NCI-H2171 (cell line): ENCODE measurements at regions not wholly inside any gene's neighbourhood (a gene's known extent, or its start where the extent isn't known, plus 50 kb on each side); places are given as distances from the start of the nearest gene placed in this dataset.
A peak's percentile ranks its signal among the peaks of the same experiment; 100 is the strongest.

ENCODE experiments used
- DNase-seq: peaks from one replicate; lab custom pipeline; 2025; lab: John Stamatoyannopoulos, UW

DNA sequence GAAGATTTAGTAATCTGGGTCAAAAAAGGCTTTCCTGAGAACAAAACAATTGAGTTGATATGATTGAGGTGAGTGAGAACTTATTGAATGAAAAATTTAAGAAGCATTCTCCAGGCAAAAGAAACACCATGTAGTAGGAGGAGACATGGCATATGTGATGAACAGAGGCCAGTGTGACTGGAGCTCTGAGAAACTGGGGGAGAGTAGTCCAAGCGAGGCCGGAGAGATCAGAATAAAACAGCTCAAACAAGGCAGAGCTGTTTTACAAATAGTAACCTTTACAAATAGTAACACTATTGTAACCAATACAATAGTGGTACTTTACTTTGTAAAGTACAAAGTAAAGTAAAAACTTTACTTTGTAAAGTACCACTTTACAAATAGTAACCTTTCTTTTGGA is 1159.1 kb downstream of the PCDH9 start:
- DNase-seq: no peak

DNA sequence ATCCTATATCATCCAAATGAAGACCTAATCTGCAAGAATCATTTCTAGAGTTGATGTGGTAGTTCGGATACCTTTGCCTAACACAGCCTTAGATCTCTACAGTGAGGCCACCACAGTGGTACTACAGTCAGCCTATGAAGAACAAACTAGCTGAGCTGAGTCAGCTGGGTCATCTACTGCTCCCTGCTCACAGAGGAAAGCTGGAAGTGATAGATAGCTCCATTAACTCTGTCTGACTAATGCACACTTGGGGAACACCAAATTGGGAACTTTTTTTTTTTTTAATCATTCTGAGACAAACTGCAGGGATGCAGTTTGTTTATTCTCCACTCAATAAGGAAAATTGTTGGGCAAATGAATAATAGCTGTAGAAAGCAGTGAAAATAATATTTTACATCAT is 1160.6 kb downstream of the PCDH9 start:
- no peak for DNase-seq

DNA sequence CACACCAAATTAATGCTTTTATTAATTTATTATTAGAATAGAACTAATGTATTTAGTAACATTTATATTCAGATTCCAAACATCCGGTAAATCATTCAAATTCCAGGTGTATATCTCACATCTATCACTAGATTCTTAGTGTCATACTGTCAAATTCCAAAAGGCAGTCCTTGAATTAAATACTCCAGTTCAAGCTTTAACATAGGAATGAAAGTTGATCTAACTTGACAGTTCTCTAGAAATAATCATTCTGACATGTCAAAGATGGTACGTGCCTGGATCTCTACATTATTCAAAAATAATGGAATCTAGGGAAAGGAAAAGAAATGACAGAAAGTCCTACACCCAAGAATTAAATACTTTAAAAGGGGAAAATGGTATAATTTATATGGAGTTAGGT is 1161.5 kb downstream of the PCDH9 start:
- DNase-seq: no peak

DNA sequence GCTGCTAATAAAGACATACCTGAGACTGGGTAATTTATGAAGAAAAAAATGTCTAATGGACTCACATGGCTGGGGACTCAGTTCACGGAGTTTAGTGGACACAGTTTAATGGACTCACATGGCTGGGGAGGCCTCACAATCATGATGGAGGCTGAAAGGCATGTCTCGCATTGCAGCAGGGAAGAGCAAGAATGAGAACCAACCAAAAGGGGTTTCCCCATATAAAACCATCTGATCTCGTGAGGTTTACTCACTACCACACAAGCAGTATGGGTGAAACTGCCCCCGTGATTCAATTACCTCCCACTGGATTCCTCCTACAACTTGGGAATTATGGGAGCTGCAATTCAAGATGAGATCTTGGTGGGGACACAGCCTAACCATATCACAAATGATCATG is 1181.2 kb downstream of the PCDH9 start:
- no peak for DNase-seq

DNA sequence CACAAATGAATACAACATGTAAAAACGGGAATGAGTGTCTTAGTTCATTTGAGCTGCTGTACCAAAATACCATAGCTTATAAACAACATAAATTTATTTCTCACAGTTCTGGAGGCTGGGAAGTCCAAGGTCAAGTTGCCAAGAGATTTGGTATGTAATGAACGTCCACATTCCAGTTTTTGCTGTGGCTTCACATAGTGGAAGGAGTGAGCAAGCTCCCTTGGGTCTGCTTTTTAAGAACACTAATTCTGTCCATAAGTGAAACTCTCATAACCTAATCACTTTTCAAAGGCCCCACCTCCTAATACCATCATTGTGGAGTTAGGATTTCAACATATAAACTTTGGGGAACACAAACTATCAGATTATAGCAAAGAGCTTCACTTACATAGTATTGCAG is 1189.6 kb downstream of the PCDH9 start:
- DNase-seq: no peak

DNA sequence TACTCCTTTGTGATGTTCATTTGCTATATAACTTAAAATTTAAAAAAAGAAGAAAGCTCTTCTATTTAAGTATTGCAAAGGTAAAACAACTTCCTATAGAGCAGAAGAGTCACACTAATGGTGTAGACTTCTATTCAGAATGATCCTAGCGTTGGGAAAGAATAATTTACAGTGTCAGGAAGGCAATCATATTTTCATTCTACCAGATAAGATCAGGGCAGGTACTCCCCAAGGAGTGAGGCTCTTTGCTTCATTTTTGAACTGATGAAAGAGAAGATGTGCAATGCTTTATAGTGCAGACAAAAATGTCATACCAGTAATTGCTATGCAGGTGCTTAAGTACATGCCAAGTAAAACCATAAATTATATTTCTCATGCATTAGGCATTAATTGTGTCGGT is 1193.0 kb downstream of the PCDH9 start:
- DNase-seq: no peak

DNA sequence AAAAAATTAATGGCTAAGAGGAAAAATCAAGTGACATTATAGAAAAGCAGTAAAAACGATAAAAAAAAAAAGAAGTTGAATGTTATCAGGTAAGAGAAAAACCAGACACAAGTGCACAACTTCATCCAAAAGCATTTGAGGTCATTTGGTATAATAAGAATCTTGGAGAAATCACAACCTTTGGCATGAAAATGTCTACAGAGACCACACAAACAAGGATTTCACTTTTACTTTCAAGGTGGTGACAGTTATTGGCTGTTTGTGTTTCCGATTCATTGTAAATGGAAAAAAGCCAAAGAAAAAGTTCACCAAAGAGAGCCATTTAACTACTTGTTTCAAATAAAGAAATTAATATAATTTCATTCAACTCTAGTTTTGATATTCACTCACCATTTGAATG is 1193.5 kb downstream of the PCDH9 start:
- no peak for DNase-seq

DNA sequence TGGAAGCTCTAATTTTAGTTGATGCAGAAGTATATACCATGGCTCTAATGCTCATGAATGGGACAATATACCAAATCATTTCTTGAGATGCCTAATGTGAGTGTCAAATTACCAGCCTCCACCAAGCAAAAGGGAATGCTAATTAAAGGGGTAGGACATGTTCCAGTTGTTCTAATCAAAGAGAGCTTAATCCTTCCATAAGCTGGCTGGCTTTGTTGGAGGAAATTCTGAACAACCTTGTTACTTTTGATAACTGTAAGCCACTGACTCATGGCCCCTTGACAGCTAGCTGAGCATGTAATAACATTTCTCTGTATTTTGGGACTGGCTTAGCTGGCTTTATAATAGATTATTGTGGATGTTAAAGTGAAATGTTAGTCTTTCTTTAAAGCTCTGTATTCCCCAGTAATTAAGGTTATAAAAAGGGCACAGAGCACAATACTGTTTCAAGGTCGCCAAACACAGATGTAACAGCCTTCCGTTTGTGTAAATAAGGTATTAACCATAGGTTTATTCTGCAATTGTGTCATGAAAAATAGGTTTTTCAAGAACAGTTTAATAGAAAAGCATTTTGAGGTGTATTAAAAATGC is 1194.0 kb downstream of the PCDH9 start:
- no peak for DNase-seq

DNA sequence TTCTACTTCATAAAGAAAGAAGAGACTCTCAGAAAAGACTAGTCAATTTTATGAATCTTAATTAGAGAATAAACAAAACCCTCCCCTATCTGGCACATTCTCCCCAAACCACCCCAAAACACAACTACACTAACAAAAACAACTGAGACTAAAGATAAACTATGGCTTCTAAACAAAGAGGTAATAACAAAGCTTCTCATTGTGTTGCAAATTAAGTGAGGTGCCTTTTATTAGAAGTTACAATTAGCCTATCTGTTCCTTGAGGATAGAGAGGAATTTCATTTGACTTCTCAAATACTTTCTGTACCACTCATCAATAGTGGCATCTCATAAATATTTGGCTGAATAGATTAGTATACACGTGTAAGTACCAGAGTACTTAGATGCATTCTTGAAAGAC is 1196.2 kb downstream of the PCDH9 start:
- DNase-seq: no peak

DNA sequence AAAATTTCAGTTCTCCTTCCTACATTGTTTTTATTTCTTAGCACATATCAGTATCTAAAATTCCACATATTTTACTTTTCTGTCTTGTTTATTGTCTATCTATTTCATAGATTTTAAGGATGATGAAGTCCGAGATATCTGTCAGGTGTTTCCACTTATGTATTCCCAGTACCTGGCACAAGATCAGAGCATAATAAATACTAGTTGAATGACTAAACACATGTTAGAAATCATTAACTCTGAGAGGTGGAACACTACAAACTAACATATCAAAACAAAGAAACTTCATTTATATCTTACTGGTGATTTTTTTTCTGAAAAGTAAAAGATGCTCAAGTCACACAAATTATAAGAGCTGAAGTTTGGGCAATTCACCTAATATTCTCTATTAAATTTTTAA is 1208.3 kb downstream of the PCDH9 start:
- DNase-seq: no peak

DNA sequence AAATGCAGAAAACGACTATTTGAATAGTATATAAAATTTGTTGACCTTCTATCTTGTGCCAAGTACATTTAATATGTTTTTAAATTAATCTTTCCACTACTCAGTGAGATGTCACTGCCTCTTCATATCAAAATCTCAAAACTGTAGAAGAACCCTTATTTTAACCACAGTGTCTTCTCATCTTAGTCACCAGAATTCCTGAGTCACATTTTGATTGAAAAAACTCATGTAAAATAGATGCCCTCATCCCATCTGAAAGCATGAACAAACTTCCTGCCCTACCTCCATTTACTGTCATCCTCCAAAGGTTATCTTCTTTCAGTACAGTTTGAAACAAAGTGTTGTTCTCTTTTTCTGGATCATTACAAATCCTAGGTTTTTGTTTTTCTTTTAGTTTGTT is 1215.4 kb downstream of the PCDH9 start:
- DNase-seq: no peak

DNA sequence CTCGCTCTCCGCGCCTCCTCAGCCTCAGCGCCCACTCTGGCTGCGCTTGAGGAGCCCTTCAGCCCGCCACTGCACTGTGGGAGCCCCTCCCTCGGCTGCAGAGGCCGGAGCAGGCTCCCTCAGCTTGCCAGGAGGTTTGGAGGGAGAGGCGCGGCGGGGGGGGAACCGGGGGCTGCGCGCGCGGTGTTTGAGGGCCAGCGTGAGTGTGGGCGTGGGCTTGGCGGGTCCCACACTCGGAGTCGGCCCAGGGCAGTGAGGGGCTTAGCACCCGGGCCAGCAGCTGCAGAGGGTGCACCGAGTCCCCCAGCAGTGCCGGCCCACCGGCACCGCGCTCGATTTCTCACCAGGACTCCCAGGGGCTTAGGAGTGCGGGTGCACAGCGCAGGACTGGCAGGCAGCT is 1220.9 kb downstream of the PCDH9 start:
- DNase-seq: no peak

DNA sequence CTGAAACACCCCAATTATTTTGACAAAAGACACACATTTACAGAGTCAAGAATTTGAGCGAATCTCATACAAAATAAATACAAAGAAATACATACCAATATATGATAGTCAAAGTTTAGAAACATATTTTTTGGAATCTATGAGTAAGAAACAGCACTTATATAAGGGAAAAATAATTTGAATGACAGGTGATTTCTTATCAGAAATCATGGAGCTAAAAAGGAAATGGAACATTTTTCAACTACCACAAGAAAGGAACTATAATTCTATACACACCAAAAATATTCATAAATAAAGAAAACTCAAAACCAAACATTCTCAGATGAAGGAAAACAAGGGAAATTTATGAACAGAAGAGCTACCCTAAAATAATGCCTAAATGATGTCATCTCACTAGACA is 1226.6 kb downstream of the PCDH9 start:
- DNase-seq: no peak

DNA sequence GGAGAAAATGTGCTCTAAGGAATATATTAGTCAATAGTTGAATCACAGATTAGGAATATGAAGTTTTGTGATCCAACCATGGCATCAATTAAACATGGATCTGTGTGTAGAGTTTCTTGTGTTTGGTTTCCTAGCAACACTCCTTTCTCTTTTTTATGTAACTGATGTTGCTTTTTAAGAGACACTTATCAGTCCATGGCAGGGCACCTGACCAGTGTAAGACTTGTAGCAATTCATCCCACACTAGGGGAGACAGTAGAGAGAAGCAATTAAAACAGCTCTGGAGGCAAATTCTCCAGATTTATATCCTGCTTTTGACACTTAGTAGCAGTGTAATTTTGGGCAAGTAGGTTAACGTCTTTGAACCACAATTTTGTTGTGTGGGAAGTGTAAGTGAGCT is 1229.0 kb downstream of the PCDH9 start:
- DNase-seq: no peak

DNA sequence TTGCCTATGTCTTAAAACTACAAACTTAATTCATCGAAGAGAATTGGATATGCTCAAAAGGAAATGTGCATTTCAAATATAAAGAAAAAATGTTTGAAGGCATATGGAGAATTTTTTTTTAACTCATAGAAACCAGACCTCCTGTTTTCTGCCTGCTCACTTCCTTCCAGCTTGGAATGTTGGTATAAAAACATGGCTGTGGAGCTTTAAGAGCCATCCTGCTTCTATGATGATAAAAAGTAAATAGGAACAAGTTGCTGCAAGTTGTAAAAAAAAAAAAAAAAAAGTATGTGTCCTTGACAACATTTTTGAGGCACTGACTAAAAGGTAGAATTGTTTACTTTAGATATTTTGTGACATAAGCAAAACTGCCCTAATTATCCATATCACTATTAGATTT is 1230.7 kb downstream of the PCDH9 start:
- no peak for DNase-seq

DNA sequence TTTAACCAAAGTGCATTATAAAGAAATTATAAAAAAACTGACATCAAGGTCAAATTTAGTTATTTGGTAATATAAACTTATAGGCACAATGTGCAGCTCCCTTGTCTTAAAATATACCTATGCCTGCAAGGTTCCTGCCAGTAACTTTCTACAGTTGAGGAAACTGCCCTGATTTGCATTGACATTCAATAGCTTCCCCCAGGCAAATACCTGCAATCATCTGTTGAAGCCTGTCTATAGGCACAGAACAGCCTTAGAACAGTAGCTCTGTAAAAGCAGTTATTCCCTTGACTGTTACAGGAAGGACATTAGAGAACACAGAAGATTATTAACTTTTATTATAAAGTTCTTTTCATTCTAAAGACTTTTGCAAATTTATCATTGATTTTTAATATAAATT is 1239.5 kb downstream of the PCDH9 start:
- no peak for DNase-seq

DNA sequence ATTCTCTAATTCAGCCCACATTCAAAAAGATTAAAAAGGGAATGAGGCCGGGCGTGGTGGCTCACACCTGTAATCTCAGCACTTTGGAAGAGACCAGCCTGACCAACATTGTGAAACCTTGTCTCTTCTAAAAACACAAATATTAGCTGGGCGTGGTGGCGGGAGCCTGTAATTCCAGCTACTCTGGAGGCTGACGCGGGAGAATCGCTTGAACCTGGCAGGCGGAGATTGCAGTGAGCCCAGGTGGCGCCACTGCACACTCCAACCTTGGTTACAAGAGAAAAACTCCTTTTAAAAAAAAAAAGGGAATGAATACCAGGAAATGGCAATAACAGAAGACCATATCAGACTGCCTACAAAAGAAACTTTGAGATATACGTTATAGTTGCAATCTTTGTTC is 1244.5 kb downstream of the PCDH9 start:
- no peak for DNase-seq

DNA sequence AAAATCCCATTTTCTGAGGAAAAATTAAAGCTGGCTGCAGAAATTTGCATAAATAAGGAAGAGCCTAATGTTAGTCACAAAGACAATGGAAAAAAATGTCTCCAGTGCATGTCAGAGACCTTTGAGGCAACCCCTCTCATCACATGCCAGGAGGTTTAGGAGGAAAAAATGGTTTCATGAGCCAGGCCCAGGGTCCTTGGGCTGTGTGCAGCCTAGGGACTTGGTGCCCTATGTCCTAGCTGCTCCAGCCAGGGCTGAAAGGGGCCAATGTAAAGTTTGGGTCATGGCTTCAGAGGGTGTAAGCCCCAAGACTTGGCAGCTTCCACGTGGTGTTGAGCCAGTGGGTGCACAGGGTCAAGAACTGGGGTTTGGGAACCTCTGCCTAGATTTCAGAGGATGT is 1252.6 kb downstream of the PCDH9 start:
- DNase-seq: no peak

DNA sequence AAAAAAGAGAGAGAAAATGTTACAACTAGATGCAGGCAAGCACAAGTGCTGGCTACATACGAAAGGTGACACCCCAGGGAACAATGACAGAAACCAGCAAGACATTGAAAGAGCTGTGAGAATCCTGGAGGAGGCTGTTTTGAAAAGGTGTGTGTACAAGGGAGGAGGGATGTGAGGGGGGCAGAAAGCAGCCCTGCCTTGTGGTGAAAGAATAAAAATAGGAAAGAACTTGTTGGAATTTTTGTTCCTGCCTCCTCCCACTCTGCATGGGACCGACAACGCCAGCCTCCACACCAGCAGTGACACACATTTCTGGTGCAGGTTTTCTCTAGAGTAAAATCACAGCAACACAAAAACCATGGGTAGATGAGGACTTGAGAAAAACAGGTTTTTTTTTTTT is 1258.6 kb downstream of the PCDH9 start:
- DNase-seq: no peak

DNA sequence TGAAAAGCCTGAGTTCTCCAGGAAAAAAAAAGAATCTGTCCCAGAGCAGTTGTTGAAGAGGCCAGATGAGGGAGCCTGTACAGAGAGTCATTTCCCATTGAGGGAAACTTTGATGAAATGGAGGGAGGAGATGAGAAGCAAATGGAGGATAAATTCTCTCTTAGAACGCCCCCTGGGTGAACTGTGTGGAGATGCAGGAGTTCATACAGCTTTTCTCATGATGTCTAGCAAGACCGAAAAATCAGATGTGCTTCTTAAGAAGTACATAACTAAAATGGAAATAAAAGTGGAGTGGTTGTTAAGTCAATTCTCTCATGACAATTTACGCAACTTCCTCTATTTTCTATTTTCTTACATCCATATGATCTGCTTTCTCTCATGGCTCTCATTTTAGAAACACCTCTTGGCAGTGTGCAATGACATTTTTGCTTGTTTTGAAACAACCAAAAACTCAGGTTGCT is 1263.1 kb downstream of the PCDH9 start:
- peak; percentile 32 for DNase-seq

DNA sequence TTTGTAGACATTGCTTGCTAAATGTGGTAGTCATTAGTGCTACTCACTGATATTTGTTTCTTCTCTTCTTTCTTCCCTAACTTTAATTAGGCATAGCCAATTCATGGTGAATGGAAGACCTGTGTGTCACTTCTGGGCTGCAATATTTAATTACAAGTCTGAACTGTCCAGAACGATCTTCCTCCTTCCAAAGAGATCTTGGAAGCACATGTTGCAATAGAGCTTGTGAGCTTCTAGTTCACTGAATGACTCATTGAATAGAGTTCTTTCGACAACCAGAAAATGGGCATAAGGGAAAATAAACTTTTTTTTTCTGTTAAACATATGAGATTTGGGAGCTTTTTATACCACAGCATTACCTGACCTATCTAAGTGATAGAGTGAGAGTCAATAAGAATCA is 1264.6 kb downstream of the PCDH9 start:
- DNase-seq: no peak

DNA sequence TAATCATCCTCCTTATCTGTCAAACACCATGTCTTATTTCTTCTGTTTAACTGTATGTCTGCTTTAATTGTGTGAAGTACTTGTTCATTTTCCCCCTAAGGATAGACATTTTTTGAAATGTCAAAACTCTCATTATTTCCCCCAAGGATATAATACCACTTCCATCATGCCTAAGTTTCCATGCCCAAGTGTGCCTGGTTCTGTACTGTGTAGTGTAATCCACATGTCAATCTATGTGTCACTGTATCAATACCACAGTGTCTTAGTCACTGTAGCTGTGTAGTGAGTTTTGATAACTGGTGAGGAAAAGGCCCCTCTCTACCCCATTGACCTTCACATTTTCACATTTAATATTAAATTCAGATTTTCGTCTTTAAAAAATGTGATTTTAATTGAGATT is 1265.5 kb downstream of the PCDH9 start:
- DNase-seq: no peak

DNA sequence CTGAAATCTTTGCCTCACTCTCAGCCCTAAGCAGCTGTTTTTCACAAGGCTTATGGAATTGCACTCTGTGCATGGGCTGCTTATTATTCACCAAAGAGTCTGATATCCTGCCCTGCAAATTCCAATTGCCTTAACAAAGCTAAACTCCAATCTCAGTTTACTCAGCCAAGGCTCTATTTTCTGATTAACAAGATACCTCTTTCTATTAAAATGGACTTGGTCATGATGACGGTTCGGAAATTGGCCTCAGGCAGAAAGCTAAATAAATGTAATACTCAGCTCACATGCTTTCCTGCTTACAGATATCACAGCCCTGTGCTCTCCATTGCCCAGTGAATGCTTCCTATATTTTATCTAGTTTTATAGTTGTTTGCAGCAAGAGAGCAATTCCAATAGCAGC is 1270.8 kb downstream of the PCDH9 start:
- no peak for DNase-seq

DNA sequence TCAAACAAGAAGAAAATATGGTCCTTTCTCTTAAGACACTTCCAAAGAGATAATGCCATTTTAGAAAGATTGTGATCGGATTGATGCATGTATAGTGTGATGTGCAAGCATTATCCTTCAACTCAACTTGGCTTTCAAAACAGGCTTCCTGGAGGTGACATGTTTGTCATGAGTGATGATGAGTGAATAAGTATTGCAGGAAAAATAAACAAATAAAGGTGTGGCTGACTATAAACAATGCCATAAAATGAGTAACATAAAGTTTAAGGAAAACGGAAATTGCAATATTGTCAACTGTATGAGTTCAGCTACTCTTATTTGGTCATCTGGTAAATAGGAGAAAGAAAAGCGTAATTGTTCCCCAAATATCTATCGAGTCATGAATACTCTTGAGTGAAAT is 1283.7 kb downstream of the PCDH9 start:
- DNase-seq: no peak

DNA sequence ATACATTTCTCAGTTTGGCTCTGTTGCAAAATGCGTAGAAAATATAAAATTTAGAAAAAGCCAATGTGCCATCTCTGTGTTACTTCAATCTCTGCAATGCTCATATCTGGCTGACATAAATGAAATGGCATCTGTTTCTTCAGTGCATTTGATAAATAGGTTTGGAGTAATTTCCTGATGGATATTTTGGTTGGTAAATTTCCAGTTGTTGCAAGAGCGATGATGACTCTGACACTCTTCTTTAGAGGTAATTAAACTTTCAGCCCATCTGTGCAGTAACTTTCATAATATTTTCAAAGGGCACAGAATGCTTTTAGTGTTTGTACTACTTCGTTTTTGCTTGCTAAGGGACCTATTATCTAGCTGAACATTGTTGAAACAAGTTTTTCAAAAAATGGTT is 1286.4 kb downstream of the PCDH9 start:
- DNase-seq: no peak
